Spleen (tissue), 7 donors: ENCODE measurements at regions not wholly inside any gene's neighbourhood (a gene's known extent, or its start where the extent isn't known, plus 50 kb on each side); places are given as distances from the start of the nearest gene placed in this dataset.

Experiments used
- POLR2A ChIP-seq, 3 donors: fragments of 450-650 bp; IDR thresholded peaks; one replicate each; pipeline ENCODE4 v1.5.1; 2017; ENCODE audit warnings: antibody characterized with exemption in 3 of 3, mild to moderate bottlenecking in 1 of 3
- POLR2AphosphoS5 ChIP-seq, 3 donors: sonication (generic); formaldehyde crosslinking; IDR thresholded peaks; one replicate each; pipeline ENCODE4 v1.5.1; 2017; ENCODE audit warnings: antibody characterized with exemption in 3 of 3
- TF ChIP-seq, protein P1 (sequence below), 11 experiments: fragments of 200-600 bp in 7 of 11; fragments of 450-650 bp in 4 of 11; sonication (generic) in 4 of 11; IDR thresholded peaks in 8 of 11; conservative IDR thresholded peaks in 3 of 11; 1 replicate in 7 of 11; 2 replicates in 4 of 11; pipeline versions ENCODE4 v1.4.0 to v1.8.0; 2016 to 2021; ENCODE audit warnings: antibody characterized with exemption in 11 of 11, inconsistent platforms in 4 of 11, mild to moderate bottlenecking in 1 of 11
- donor health status: DM: no; HTN: no; CAD: no; lungs with moderate emphysema.
- donor health status: DM: no; HTN: no; CAD: no.
- donor health status: DM: no; HTN: no; CAD: no.

DNA sequence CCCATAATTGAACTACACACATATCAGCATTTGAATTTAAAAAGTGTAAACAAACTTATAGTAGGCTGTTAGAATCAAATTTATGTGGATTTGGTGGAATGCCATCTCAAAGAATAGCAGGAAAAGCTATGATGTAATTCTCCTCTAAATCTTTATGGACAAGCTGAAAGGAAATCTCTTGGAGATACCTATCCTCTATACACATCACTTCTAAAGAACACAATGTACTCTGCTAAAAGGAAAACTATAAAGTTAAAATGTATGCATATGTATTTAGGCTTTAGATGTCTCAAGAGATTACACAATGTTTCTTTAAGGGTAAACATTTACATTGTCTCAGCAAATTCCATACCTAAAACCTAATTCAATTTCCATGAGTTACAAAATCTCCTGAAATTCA is 323.3 kb downstream of the CRPPA start:
- TF ChIP-seq, protein P1, sequence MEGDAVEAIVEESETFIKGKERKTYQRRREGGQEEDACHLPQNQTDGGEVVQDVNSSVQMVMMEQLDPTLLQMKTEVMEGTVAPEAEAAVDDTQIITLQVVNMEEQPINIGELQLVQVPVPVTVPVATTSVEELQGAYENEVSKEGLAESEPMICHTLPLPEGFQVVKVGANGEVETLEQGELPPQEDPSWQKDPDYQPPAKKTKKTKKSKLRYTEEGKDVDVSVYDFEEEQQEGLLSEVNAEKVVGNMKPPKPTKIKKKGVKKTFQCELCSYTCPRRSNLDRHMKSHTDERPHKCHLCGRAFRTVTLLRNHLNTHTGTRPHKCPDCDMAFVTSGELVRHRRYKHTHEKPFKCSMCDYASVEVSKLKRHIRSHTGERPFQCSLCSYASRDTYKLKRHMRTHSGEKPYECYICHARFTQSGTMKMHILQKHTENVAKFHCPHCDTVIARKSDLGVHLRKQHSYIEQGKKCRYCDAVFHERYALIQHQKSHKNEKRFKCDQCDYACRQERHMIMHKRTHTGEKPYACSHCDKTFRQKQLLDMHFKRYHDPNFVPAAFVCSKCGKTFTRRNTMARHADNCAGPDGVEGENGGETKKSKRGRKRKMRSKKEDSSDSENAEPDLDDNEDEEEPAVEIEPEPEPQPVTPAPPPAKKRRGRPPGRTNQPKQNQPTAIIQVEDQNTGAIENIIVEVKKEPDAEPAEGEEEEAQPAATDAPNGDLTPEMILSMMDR (IDR thresholded peaks at IDR 0.05 in 8 of 11, conservative IDR thresholded peaks at IDR 0.05 in 3 of 11): no peak
- no peak for TF ChIP-seq POLR2AphosphoS5 (IDR thresholded peaks at IDR 0.05)
- TF ChIP-seq POLR2A (IDR thresholded peaks at IDR 0.05): no peak
